CD8-positive, alpha-beta memory T cell (primary cell): ENCODE measurements at regions not wholly inside any gene's neighbourhood (a gene's known extent, or its start where the extent isn't known, plus 50 kb on each side); places are given as distances from the start of the nearest gene placed in this dataset.

ENCODE experiments used
- CTCF ChIA-PET: fragments of 350-600 bp; sonication (Branson Sonifier 250); formaldehyde crosslinking; loops from one replicate; lab custom pipeline; 2021; ENCODE audit warnings: antibody characterized with exemption; lab: Charles Lee
- POLR2A ChIA-PET: fragments of 350-600 bp; sonication (Branson Sonifier 250); formaldehyde crosslinking; loops from one replicate; lab custom pipeline; 2021; ENCODE audit warnings: antibody characterized with exemption; lab: Charles Lee
- DNase-seq, 5 donors: peaks; one replicate each; pipeline versions ENCODE4 v3.0.0 to v3.0.0-alpha.2; 2020 to 2022; ENCODE audit warnings: mixed read lengths in 1 of 5
- H3K27ac ChIP-seq: one replicate; pipeline ENCODE4 v1.7.0; 2013; ENCODE audit warnings: low read depth, mild to moderate bottlenecking, low read length, moderate library complexity
- H3K27me3 ChIP-seq: 2 replicates; pipeline ENCODE4 v1.7.0; 2013; ENCODE audit warnings: low read length, mild to moderate bottlenecking; ENCODE audit not compliant: insufficient read depth, poor library complexity, severe bottlenecking
- H3K36me3 ChIP-seq: 2 replicates; pipeline ENCODE4 v1.7.0; 2013; ENCODE audit warnings: mild to moderate bottlenecking, low read length, moderate library complexity; ENCODE audit not compliant: insufficient read depth
- H3K4me1 ChIP-seq: 2 replicates; pipeline ENCODE4 v1.7.0; 2013; ENCODE audit warnings: mild to moderate bottlenecking, low read length, moderate library complexity; ENCODE audit not compliant: insufficient read depth
- H3K4me3 ChIP-seq: 2 replicates; pipeline ENCODE4 v1.7.0; 2013; ENCODE audit warnings: mild to moderate bottlenecking, low read length
- H3K9me3 ChIP-seq: 2 replicates; pipeline ENCODE4 v1.7.0; 2013; ENCODE audit warnings: mild to moderate bottlenecking, low read length
- H3K27ac Mint-ChIP-seq, 8 donors: one replicate each; pipeline ENCODE4 v1.8.0; 2020 to 2021; ENCODE audit warnings: mixed read lengths in 8 of 8, mild to moderate bottlenecking in 6 of 8, inconsistent platforms in 3 of 8, moderate library complexity in 3 of 8
- H3K27me3 Mint-ChIP-seq, 2 donors: one replicate each; pipeline ENCODE4 v1.8.0; 2020 to 2021; ENCODE audit warnings: mixed read lengths in 2 of 2, mild to moderate bottlenecking in 1 of 2, moderate library complexity in 1 of 2
- H3K36me3 Mint-ChIP-seq, 3 donors: one replicate each; pipeline ENCODE4 v1.8.0; 2020 to 2021; ENCODE audit warnings: mixed read lengths in 3 of 3, inconsistent platforms in 1 of 3, mild to moderate bottlenecking in 1 of 3
- H3K4me1 Mint-ChIP-seq, 3 donors: one replicate each; pipeline ENCODE4 v1.8.0; 2020 to 2021; ENCODE audit warnings: mixed read lengths in 3 of 3, inconsistent platforms in 1 of 3, mild to moderate bottlenecking in 1 of 3
- H3K4me3 Mint-ChIP-seq, 7 donors: one replicate each; pipeline ENCODE4 v1.8.0; 2020 to 2021; ENCODE audit warnings: mixed read lengths in 7 of 7, mild to moderate bottlenecking in 6 of 7, moderate library complexity in 4 of 7, inconsistent platforms in 2 of 7
- H3K9me3 Mint-ChIP-seq, 5 donors: one replicate each; pipeline ENCODE4 v1.8.0; 2020 to 2022; ENCODE audit warnings: mixed read lengths in 5 of 5, mild to moderate bottlenecking in 3 of 5, moderate library complexity in 2 of 5, inconsistent platforms in 1 of 5

- Histone ChIP-seq H3K4me1 (peaks cover 10% of the 10 kb centered on the region), H3K27me3 (no peaks in the 10 kb centered on the region), H3K36me3 (no peaks in the 10 kb centered on the region), H3K4me3 (no peak overlapping the region), H3K27ac (no peak overlapping the region), H3K9me3 (no peaks in the 10 kb centered on the region)
- peaks cover 0 to 1% (median 0%) of the 10 kb centered on the region in 3 donors for H3K36me3 Mint-ChIP-seq
- H3K27ac Mint-ChIP-seq, result peak overlapping the region in 1 of 8 donors; percentile 44
- peaks cover 0 to 3% (median 0%) of the 10 kb centered on the region in 5 donors for H3K9me3 Mint-ChIP-seq
- peaks cover 0 to 3% of the 10 kb centered on the region in 2 donors for H3K27me3 Mint-ChIP-seq
- peaks cover 17 to 21% (median 20%) of the 10 kb centered on the region in 3 donors for H3K4me1 Mint-ChIP-seq
- no peak for DNase-seq
- ChIA-PET POLR2A (interaction anchor here (0.6 kb wide), 1 partner anchor 28 kb away, joined by 6 read pairs; no protein-coding TSS in a partner anchor), CTCF (interaction anchor here (2.0 to 8.0 kb wide), 2 partner anchors 54 to 73 kb away, joined by 7 to 118 read pairs; no protein-coding TSS in a partner anchor)
- peak overlapping the region in 1 of 7 donors; percentile 24 for H3K4me3 Mint-ChIP-seq
These were observed 76.8 kb downstream of the OLIG3 start for GRCh38 chr6:137417396-137417795.

DNA sequence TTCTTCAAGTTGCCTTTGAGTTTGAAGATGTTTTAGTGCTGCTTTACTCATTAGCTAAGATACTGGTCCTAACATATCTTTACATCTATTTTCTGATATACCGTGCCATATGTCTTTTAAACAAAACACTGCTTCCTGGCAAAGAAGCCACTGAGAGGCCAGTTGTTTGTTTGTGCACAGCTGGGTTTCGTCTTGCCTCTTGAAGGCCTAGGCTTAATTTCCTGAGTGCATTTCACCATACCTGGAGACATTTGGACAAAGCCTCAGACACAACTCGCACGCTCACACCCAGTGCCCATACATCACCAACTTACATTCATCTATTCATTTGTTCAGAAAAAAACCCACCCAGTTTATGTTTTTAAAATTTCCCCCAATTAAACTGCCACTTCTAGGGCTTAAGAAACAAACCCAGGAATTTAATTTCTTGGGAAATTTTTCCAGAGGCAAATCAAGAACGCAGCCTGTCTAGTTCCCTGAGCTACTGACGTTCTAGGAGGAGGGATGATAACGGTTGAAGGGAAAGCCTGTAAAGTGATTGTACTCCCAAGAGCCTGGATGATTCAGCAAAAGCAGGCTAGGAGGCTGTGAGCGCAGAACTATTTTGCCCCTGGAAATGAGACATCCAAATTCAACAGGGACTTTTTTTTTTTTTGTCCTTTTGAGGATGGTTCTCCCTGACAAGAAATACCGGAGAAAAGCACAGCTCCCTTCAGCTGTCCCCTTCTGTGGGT lies 77.7 kb downstream of the OLIG3 start:
- Mint-ChIP-seq H3K27ac (no peak overlapping the region), H3K36me3 (peaks cover 0 to 1% (median 0%) of the 10 kb centered on the region in 3 donors), H3K4me1 (peaks cover 17 to 21% (median 20%) of the 10 kb centered on the region in 3 donors), H3K27me3 (peaks cover 0 to 3% of the 10 kb centered on the region in 2 donors), H3K9me3 (no peaks in the 10 kb centered on the region), H3K4me3 (no peak overlapping the region)
- H3K9me3 ChIP-seq, result no peaks in the 10 kb centered on the region
- ChIA-PET CTCF (interaction anchor here (2.0 to 8.0 kb wide), 5 partner anchors 53 to 146 kb away, joined by 7 to 118 read pairs (median 14); no protein-coding TSS in a partner anchor), POLR2A (interaction anchor here (1.4 kb wide), 1 partner anchor 75 kb away, joined by 6 read pairs; no protein-coding TSS in a partner anchor)
- H3K4me1 ChIP-seq, result peaks cover 10% of the 10 kb centered on the region
- no peak overlapping the region for H3K4me3 ChIP-seq
- H3K27me3 ChIP-seq, result no peaks in the 10 kb centered on the region
- H3K27ac ChIP-seq, result no peak overlapping the region
- H3K36me3 ChIP-seq, result no peaks in the 10 kb centered on the region
- DNase-seq, result no peak

GRCh38 chr6:137415834-137416190 lies 78.4 kb downstream of the OLIG3 start:
- no peaks in the 10 kb centered on the region for H3K9me3 Mint-ChIP-seq

DNA sequence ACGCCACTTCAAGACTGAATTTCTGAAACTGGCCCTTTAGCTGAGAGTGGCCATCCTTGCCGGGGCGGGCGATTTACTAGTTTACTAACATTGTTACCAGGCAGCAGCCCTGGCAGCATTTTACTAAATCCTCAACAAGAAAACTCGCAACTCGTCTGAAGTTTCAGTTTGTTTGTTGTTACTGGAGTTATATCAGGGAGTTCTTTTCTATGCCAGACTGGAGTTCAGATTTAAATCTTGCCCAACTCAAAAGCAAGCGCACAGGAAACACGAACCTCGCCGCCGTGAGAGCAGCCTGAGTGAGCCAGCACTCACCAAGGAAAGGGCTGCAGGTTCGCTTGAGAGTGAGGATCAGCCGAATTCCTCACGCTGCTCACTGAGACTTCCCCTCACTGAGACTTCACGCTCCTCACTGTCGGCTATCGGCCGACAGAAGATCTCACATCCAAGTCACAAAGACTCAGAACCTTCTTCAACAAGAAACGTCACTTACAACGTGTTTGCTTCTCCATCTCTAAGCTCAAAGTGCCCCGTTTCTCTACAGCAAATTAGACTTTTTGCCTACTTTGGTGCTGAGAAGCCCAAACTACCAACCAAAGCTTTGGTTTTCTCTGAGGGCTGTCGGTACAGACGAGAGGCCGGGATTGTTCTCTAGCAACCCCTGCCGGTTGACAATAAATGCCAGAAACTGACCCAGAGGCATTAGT lies 78.9 kb downstream of the OLIG3 start:
- peak; percentile 38 to 76 (median 59) for DNase-seq
- Mint-ChIP-seq H3K9me3 (no peaks in the 10 kb centered on the region), H3K4me3 (peak overlapping the region; percentile 84 to 93 (median 87)), H3K36me3 (peaks cover 0 to 2% (median 1%) of the 10 kb centered on the region in 3 donors), H3K4me1 (peaks cover 17 to 21% (median 20%) of the 10 kb centered on the region in 3 donors), H3K27me3 (peaks cover 0 to 3% of the 10 kb centered on the region in 2 donors), H3K27ac (peak overlapping the region; percentile 56 to 98 (median 92))
- CTCF ChIA-PET, result interaction anchor here (0.6 to 8.0 kb wide), 38 partner anchors 9 to 338 kb away, joined by 3 to 118 read pairs (median 4); no protein-coding TSS in a partner anchor
- H3K27me3 ChIP-seq, result no peaks in the 10 kb centered on the region
- peak overlapping the region; percentile 52 for H3K4me3 ChIP-seq
- POLR2A ChIA-PET, result interaction anchor here (0.5 to 1.4 kb wide), 7 partner anchors 8 to 153 kb away, joined by 3 to 6 read pairs (median 3); no protein-coding TSS in a partner anchor
- H3K9me3 ChIP-seq, result no peaks in the 10 kb centered on the region
- H3K36me3 ChIP-seq, result no peaks in the 10 kb centered on the region
- peaks cover 10% of the 10 kb centered on the region for H3K4me1 ChIP-seq
- peak overlapping the region; percentile 18 for H3K27ac ChIP-seq

More at GRCh38 chr6:137415834-137416190, 78.4 kb downstream of the OLIG3 start:
- Histone ChIP-seq H3K27ac (no peak overlapping the region), H3K36me3 (no peaks in the 10 kb centered on the region), H3K9me3 (no peaks in the 10 kb centered on the region), H3K4me3 (no peak overlapping the region), H3K4me1 (peaks cover 10% of the 10 kb centered on the region), H3K27me3 (no peaks in the 10 kb centered on the region)
- DNase-seq, result no peak
- Mint-ChIP-seq H3K4me3 (peak overlapping the region; percentile 84 to 93 (median 87)), H3K27ac (peak overlapping the region; percentile 56 to 98 (median 92)), H3K27me3 (peaks cover 0 to 3% of the 10 kb centered on the region in 2 donors), H3K4me1 (peaks cover 17 to 21% (median 20%) of the 10 kb centered on the region in 3 donors), H3K36me3 (peaks cover 0 to 1% (median 0%) of the 10 kb centered on the region in 3 donors)
- POLR2A ChIA-PET, result interaction anchor here (0.9 to 1.4 kb wide), 4 partner anchors 8 to 154 kb away, joined by 3 to 6 read pairs (median 3); no protein-coding TSS in a partner anchor
- CTCF ChIA-PET, result interaction anchor here (0.6 to 8.0 kb wide), 32 partner anchors 10 to 339 kb away, joined by 3 to 118 read pairs (median 5); no protein-coding TSS in a partner anchor

DNA sequence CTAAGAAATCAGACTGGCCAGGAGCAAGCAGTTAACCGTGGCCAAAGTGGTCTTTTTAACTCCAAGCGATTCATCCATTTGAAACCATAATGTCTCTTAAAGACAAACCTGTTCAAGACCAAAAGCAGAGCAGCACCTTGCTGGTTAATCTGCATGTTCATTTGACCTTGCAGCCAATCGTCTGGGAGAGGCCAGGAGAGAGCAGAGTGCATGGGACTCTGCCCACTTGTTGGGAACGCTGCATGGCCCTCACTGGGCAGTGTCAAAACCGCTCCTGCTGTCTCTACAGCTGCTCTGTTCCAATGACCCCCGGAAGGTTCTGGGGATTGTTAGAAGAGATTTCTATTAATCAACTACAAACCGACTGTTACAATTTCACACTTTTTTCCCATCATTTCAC lies 79.6 kb downstream of the OLIG3 start:
- H3K27me3 Mint-ChIP-seq, result peaks cover 0 to 3% of the 10 kb centered on the region in 2 donors
- H3K27me3 ChIP-seq, result no peaks in the 10 kb centered on the region
- peak overlapping the region; percentile 52 for H3K4me3 ChIP-seq
- H3K4me1 ChIP-seq, result peaks cover 10% of the 10 kb centered on the region
- H3K36me3 Mint-ChIP-seq, result peaks cover 0 to 5% (median 1%) of the 10 kb centered on the region in 3 donors
- H3K4me3 Mint-ChIP-seq, result peak overlapping the region; percentile 84 to 93 (median 87)
- peaks cover 17 to 21% (median 20%) of the 10 kb centered on the region in 3 donors for H3K4me1 Mint-ChIP-seq
- no peaks in the 10 kb centered on the region for H3K36me3 ChIP-seq
- ChIA-PET CTCF (interaction anchor here (1.0 to 8.0 kb wide), 14 partner anchors 8 to 338 kb away, joined by 3 to 118 read pairs (median 8); no protein-coding TSS in a partner anchor), POLR2A (interaction anchor here (0.7 to 1.1 kb wide), 2 partner anchors 14 to 69 kb away, joined by 3 to 5 read pairs; no protein-coding TSS in a partner anchor)
- DNase-seq, result no peak
- H3K9me3 ChIP-seq, result no peaks in the 10 kb centered on the region
- peak overlapping the region; percentile 18 for H3K27ac ChIP-seq
- H3K9me3 Mint-ChIP-seq, result no peaks in the 10 kb centered on the region
- peak overlapping the region; percentile 56 to 98 (median 92) for H3K27ac Mint-ChIP-seq

- ChIA-PET CTCF (interaction anchor here (1.0 to 8.0 kb wide), 4 partner anchors 37 to 99 kb away, joined by 3 to 118 read pairs (median 5); no protein-coding TSS in a partner anchor), POLR2A (interaction anchor here (1.3 kb wide), 1 partner anchor 71 kb away, joined by 3 read pairs; no protein-coding TSS in a partner anchor)
- H3K27me3 Mint-ChIP-seq, result peaks cover 0 to 4% of the 10 kb centered on the region in 2 donors
- H3K4me1 Mint-ChIP-seq, result peaks cover 20 to 21% (median 21%) of the 10 kb centered on the region in 3 donors
- no peak overlapping the region for H3K4me3 ChIP-seq
- no peaks in the 10 kb centered on the region for H3K9me3 ChIP-seq
- no peak overlapping the region for H3K27ac ChIP-seq
- peak overlapping the region in 1 of 7 donors; percentile 6 for H3K4me3 Mint-ChIP-seq
- H3K36me3 ChIP-seq, result no peaks in the 10 kb centered on the region
- H3K27ac Mint-ChIP-seq, result peak overlapping the region in 2 of 8 donors; percentile 30 to 32
- peaks cover 0 to 10% (median 1%) of the 10 kb centered on the region in 3 donors for H3K36me3 Mint-ChIP-seq
- peaks cover 10% of the 10 kb centered on the region for H3K4me1 ChIP-seq
- no peak for DNase-seq
- H3K27me3 ChIP-seq, result no peaks in the 10 kb centered on the region
- H3K9me3 Mint-ChIP-seq, result no peaks in the 10 kb centered on the region
These were observed 80.7 kb downstream of the OLIG3 start for GRCh38 chr6:137413482-137413881.

DNA sequence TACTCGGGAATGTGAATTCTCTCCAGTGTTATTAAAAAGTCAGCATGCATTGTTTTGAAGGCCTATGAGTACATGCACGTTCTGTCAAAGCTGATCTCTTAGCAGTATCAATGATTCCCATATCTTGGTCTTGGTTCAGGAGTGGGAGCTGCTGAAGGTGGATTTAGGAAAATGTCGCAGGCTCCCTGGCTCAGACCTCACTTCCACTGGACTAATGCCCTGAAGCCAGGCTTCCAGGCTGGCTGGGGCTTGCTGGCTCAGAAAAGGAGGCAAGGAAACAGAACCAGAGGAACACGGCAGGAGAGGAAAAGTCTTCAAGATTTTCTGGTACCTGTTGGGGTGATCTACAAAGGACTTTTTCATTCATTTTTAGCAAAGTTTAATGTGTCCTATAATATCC lies 81.6 kb downstream of the OLIG3 start:
- Histone ChIP-seq H3K36me3 (no peaks in the 10 kb centered on the region), H3K9me3 (no peaks in the 10 kb centered on the region), H3K27ac (no peak overlapping the region), H3K4me1 (peaks cover 10% of the 10 kb centered on the region), H3K4me3 (no peak overlapping the region), H3K27me3 (no peaks in the 10 kb centered on the region)
- Mint-ChIP-seq H3K9me3 (peaks cover 0 to 4% (median 0%) of the 10 kb centered on the region in 5 donors), H3K27me3 (peaks cover 0 to 4% of the 10 kb centered on the region in 2 donors), H3K4me1 (peaks cover 28 to 29% (median 28%) of the 10 kb centered on the region in 3 donors), H3K4me3 (no peak overlapping the region), H3K27ac (no peak overlapping the region), H3K36me3 (peaks cover 1 to 16% (median 2%) of the 10 kb centered on the region in 3 donors)
- ChIA-PET POLR2A (no interaction called here), CTCF (interaction anchor here (2.0 kb wide), 1 partner anchor 70 kb away, joined by 5 read pairs; no protein-coding TSS in a partner anchor)
- DNase-seq, result no peak
